HG03378 (cell line): ENCODE measurements at regions not wholly inside any gene's neighbourhood (a gene's known extent, or its start where the extent isn't known, plus 50 kb on each side); places are given as distances from the start of the nearest gene placed in this dataset.

Experiments
- ATAC-seq: cut with Tn5 transposase; IDR thresholded peaks from one replicate; pipeline ENCODE4 v1.9.1; 2021; ENCODE audit warnings: mild to moderate bottlenecking, moderate library complexity; ENCODE audit not compliant: unreplicated experiment

GRCh38 chr12:124517260-124518050 is 50.0 kb downstream of the NCOR2 start:
- no peak for ATAC-seq

- ATAC-seq = no peak
Observed at GRCh38 chr12:124516850-124517249, 50.6 kb downstream of the NCOR2 start.

DNA sequence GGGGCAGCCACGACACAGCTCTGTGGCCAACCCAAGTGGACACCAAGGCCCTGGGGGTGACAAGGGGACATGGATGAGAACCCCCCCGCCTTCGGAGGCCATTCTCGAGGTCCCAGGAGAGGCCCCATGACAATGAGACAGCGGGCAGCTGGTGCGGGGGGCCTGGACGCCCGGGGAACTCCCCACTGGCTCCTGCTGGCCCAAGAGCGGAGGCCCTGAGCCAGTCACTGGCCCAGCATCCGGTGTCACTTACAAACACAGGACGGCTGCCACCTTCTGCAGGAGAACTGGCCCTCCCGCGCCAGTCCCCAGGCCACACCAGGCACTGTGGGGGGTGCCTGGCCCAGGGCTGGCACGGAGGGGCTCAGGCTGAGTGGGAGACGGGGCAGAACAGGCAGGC is 51.4 kb downstream of the NCOR2 start:
- ATAC-seq = no peak

DNA sequence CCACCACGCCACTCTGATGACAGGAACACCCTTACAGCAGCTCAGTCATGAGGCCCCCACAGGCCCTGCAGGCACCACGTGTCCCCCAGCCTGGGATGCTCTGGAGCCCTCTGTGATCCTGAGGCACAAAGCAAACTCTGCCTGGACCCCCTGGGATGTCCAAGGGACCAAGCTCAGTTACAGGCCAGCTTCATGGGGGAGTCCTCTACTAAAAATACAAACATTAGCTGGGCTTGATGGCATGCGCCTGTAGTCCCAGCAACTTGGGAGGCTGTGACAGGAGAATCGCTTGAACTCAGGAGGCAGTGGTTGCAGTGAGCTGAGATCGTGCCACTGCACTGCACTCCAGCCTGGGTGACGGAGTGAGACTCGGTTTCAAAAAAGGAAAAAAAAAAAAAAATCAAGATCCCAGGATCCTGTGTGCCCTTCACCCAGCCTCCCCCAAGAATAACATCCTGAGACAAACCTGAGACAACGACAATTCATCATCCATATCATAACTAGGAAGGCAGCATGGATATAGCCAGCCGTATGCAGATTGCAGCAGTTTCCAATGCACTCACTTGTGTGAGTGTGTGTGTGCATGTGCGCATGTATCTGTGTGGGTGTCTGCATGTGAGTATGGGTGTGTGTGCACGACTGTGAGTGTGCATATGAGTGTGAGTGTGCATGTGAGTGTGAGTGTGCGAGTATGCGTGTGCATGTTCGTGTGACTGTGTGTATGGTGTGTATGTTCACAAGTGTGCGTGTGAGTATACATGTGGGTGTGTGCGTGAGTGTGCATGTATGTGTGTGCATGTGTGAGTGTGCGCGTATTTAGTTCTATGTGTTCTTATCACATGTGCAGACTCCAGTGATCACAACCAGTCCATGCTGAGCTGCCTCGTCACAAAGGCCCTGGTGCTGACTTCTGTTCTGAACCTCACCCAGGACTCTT is 52.1 kb downstream of the NCOR2 start:
- no peak for ATAC-seq

- ATAC-seq = no peak
Observed at GRCh38 chr12:124514145-124514995, 53.0 kb downstream of the NCOR2 start.

GRCh38 chr12:124513297-124513867 is 54.0 kb downstream of the NCOR2 start:
- ATAC-seq = no peak

GRCh38 chr12:124512667-124513296 is 54.6 kb downstream of the NCOR2 start:
- no peak for ATAC-seq

GRCh38 chr12:124511259-124511985 is 56.0 kb downstream of the NCOR2 start:
- ATAC-seq = no peak

DNA sequence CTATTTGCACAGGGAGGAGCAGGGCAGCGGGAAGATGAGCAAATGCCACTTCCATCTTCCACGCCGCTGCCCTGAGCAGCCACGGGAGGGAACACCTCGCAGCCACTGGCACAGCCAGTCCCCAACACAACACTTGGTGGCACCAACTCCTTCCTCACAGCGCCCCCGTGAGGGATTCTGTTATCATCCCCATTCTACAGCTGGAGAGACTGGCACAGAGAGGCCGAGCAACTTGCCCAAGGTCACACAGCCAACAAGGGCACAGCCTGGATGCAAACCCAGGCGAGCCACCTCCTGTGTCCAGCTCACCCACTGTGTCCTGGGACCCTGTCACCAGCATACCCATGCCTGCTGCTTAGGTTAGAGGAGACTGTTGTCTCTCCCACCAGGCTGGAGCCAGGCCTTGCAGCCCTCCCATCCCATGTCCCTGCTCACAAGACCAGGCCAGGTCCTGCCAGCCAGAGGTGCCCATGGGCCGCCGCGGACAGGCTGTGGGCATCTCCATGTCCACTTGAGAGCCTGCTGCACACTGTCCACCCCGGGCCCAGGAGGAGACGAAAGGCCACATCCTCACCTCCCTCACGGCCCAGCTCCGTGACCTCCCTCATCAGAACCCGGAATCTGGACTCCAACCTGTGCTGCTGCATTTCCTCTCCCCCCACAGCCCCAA is 57.0 kb downstream of the NCOR2 start:
- ATAC-seq = no peak

DNA sequence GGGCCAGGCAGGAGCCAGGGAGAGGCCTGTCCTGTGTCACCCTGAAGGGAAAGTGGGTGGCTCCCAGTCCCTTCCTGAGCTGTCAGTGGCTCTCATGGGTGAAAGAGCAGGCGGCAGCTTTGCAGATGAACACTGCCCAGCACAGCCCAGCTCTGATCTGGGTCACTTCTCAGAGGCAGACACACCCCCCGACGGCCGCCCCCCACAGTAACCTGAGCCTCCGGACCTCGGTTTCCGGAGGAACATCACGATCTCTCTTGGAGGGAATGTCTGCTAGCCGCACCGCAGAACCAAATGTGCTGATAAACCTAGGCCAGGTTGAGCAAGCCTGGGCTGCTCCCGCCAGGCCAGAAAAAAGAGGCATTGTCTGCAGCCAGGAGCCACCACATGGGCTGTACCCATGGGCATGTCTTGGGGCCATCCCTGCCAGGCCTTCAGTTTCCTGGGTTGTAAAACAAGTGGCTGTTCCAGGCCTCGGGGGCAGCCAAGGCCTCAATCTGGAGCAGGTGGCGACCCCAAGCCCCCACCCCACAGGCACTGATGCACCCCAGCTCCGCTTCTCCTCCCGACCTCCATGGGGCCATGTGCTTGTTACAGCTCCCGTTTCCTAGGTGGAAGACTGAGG is 57.6 kb downstream of the NCOR2 start:
- no peak for ATAC-seq

GRCh38 chr12:124509300-124509675 is 58.1 kb downstream of the NCOR2 start:
- no peak for ATAC-seq

DNA sequence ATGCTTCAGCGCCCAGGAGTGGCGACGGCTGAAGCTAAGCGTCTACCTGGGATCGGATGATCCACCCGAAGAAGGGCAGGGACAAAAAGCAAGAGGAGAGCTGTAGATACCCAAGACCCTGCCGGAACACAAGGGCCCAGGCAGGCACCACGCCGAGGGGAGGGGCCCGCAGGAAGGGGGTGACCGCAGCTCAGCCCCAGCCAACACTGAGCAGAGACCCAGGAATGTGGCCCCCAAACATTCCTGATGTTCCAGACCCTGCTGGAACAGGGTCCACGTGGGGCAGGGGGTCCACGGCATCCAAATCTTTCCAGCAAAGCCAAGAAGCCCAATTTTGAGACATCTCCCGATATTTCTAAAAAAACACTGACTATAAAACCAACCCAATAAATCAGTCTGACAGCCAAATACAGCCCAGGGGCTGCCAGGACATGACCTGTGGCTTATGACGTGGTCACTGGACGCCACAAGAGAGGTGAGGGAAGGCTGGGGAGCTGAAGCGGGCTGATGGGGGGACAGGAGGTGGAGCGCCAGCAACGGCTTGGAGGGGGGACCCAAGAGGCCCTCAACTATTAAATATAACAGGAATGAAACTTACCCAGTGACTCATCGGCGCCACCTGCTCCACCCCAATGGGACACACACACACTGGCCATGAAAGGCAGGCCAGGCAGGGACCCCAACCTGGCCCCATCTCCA is 58.9 kb downstream of the NCOR2 start:
- ATAC-seq = no peak

DNA sequence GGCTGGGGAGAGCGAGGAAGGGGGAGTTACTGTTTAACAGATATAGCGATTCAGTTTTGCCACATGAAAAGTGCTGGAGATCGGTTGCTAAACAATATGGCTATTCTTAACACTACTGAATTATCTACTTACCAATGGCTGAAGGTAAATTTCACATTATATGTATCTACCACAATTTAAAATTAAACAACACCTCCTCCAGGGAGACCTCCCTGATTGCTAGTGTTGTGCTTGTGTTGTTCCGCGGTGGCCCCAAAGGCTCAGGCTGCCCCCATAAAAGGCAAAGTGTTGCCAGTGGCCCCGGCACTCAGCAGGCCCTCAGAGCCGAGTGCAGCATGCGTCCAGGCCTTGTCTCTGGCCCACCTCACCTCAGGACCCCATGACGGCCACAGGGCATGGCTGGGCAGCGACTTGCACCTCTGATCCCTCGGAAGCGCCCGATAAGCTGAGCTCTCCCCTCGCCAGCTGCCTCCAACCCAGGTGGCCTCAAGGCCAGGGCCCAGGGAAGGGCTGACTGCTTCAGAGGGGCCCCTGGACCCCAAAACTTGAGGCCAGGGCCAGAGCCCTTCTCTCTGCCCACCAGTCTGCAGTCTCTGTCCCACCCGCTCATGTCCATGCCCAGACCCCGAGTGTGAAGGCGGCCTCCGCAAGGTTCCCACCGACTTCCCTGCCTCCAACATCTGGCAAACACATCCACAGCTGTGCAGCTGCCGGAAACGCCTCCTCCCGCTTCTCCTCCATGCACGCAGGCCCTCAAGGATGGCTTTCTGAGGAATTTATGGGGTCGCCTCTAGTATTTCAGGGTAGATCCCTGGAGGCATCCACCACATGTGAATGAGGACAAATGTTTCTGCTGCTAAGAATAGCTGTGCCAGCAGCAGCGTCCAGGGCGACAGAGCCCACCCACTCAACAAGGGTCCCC is 60.0 kb downstream of the NCOR2 start:
- no peak for ATAC-seq

DNA sequence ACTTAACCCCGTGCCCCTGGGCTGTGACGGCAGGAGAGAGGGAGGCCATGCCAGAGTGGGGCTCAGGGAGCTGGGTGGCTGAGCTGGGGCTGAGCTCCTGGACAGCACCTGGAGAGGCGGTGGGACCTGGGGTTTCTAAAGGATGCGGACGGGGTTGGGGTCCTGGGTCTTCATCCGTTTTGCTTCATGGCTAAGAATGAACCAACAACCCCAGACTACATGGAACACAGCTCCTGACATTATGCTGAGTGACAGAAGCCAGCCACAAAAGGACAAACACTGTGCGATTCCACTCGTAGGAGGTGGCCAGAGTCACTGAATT is 60.6 kb downstream of the NCOR2 start:
- ATAC-seq = no peak

- ATAC-seq = no peak
Observed at GRCh38 chr12:124506145-124506831, 61.1 kb downstream of the NCOR2 start.

DNA sequence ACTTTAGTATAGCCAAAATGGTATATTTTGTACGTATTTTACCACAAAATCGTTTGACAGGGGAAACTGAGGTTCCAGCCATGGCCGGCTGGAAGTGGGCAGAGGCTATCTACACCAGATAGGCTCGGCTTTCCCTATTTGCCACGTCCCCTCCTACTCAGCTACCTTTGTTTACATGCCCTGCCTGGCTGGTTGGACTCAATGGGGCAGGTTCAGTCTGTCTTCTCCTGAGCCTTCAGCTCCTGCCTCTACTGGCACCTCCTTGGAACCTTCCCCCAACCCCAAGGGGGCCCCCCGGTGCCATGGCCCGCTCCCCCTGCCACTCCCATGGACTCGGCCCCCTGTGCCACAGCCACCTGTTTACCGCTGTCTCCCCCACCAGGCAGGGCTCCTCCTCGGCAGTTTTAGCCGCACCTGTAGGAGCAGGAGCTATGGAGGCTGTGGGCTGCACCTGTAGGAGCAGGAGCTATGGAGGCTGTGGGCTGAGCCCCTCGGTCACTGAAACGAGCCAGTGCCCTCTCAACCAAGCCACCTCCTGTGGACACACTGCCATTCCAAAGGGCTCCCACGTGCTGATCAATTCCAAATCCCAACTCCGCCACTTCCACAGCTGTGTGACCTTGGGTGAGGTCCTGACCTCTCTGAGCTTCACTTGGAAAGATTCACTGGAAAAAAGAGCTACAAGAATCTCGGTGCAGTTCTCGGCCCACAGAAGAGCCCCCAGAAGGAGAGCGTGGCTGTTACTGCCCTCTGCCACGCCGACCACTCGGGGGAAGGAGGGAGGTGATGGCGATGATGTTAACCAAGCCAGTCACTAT is 62.2 kb downstream of the NCOR2 start:
- ATAC-seq = no peak
